ENCODE measurements at regions not wholly inside any gene's neighbourhood (a gene's known extent, or its start where the extent isn't known, plus 50 kb on each side); places are given as distances from the start of the nearest gene placed in this dataset.

- TF ChIP-seq POLR2A (IDR thresholded peaks at IDR 0.05; ENCODE audit: low read depth, low read length) (no peak), MYC (IDR thresholded peaks at IDR 0.05; ENCODE audit: low read depth, low read length) (no peak), CTCF (IDR thresholded peaks at IDR 0.05; ENCODE audit: extremely low read depth in 1 of 2, insufficient read depth in 1 of 2, low read depth in 1 of 2, low read length in 2 of 2) (no peak), EZH2 (IDR thresholded peaks at IDR 0.05; ENCODE audit: borderline replicate concordance, low read depth, low read length, severe bottlenecking) (no peak), FOS (IDR thresholded peaks at IDR 0.05; ENCODE audit: borderline replicate concordance, insufficient read depth, low read length) (no peak), JUN (IDR thresholded peaks at IDR 0.05; ENCODE audit: borderline replicate concordance, insufficient read depth, insufficient read length, low read depth) (no peak), MAX (IDR thresholded peaks at IDR 0.05; ENCODE audit: insufficient read depth, insufficient read length) (no peak), GATA2 (IDR thresholded peaks at IDR 0.05; ENCODE audit: insufficient read depth, insufficient read length, low read depth, low read length) (no peak), POLR2AphosphoS5 (IDR thresholded peaks at IDR 0.05; ENCODE audit: insufficient read depth, low read depth, low read length) (no peak)
- H3K9me1 ChIP-seq (replicated peaks; ENCODE audit: control insufficient read depth, extremely low read depth, insufficient read depth, low read length) = no peaks in the 10 kb centered on the region
- CTCF ChIA-PET = no interaction called here
- no peaks in the 10 kb centered on the region for H3K27me3 ChIP-seq (ENCODE audit: control insufficient read depth in 2 of 2, insufficient read depth in 2 of 2, low read length in 2 of 2)
- no peaks in the 10 kb centered on the region for H3K4me1 ChIP-seq (ENCODE audit: control insufficient read depth, extremely low read depth, insufficient read depth, low read length)
- H3K9ac ChIP-seq (replicated peaks; ENCODE audit: extremely low read depth, insufficient read depth, low read length) = no peak overlapping the region
- intact Hi-C loops (cut with micrococcal nuclease) (no loop called here), dilution Hi-C loops (cut with MboI; ENCODE audit: extremely low pct_ligation_motif_present, low sequenced_read_pairs) (no loop called here)
- BruUV-seq (replicated peaks) = no TSS peak
- no peak overlapping the region for H2AFZ ChIP-seq (ENCODE audit: low read depth, low read length)
- peaks cover 5% of the 10 kb centered on the region for H3K9me3 ChIP-seq (replicated peaks; ENCODE audit: control insufficient read depth, insufficient read depth, low read length)
- H3K4me3 ChIP-seq (replicated peaks in 1 of 3; ENCODE audit: insufficient read depth in 1 of 3, low read depth in 1 of 3, low read length in 3 of 3) = no peak overlapping the region
- H3K79me2 ChIP-seq (ENCODE audit: control insufficient read depth, insufficient read depth, low read length) = no peaks in the 10 kb centered on the region
- H4K20me1 ChIP-seq (replicated peaks; ENCODE audit: control insufficient read depth, extremely low read depth, insufficient read depth, low read length) = no peaks in the 10 kb centered on the region
- no peak overlapping the region for H3K4me2 ChIP-seq (ENCODE audit: insufficient read depth, low read length)
- POLR2A ChIA-PET = no interaction called here
- no peaks in the 10 kb centered on the region for H3K36me3 ChIP-seq (ENCODE audit: control insufficient read depth in 2 of 2, extremely low read depth in 1 of 2, insufficient read depth in 2 of 2, low read length in 2 of 2)
- DNase-seq (ENCODE audit: low read depth, low spot score) (no peak), FAIRE-seq (no peak)
- H3K27ac ChIP-seq (ENCODE audit: insufficient read depth, low read depth, low read length) = no peak overlapping the region
These were observed 616.1 kb downstream of the DTWD2 start for GRCh38 chr5:118371973-118372831.
